Endothelial cell (in vitro differentiated cells): ENCODE measurements at regions not wholly inside any gene's neighbourhood (a gene's known extent, or its start where the extent isn't known, plus 50 kb on each side); places are given as distances from the start of the nearest gene placed in this dataset.

Source experiments
- DNase-seq: peaks from one replicate; pipeline ENCODE4 v3.0.0; 2021; ENCODE audit warnings: low spot score
- H3K27ac Mint-ChIP-seq: one replicate; pipeline ENCODE4 v1.8.0; 2021; ENCODE audit warnings: mixed read lengths, inconsistent platforms; ENCODE audit not compliant: unreplicated experiment
- H3K27me3 Mint-ChIP-seq: one replicate; pipeline ENCODE4 v1.8.0; 2021; ENCODE audit warnings: mild to moderate bottlenecking, moderate library complexity, mixed read lengths, inconsistent platforms; ENCODE audit not compliant: unreplicated experiment
- H3K36me3 Mint-ChIP-seq: one replicate; pipeline ENCODE4 v1.8.0; 2021; ENCODE audit warnings: mild to moderate bottlenecking, low read depth, mixed read lengths, inconsistent platforms; ENCODE audit not compliant: unreplicated experiment
- H3K4me1 Mint-ChIP-seq: one replicate; pipeline ENCODE4 v1.8.0; 2021; ENCODE audit warnings: mild to moderate bottlenecking, mixed read lengths, inconsistent platforms; ENCODE audit not compliant: unreplicated experiment
- H3K4me3 Mint-ChIP-seq: one replicate; pipeline ENCODE4 v1.8.0; 2021; ENCODE audit warnings: mild to moderate bottlenecking, mixed read lengths, inconsistent platforms; ENCODE audit not compliant: unreplicated experiment
- H3K9me3 Mint-ChIP-seq: one replicate; pipeline ENCODE4 v1.8.0; 2021; ENCODE audit warnings: mixed read lengths, inconsistent platforms; ENCODE audit not compliant: unreplicated experiment
- CTCF ChIP-seq: fragments of 200-600 bp; sonication (generic); IDR thresholded peaks from one replicate; pipeline ENCODE4 v1.5.0; 2021; ENCODE audit warnings: antibody characterized with exemption; ENCODE audit not compliant: unreplicated experiment

GRCh38 chr4:130393231-130393630 is 1297.3 kb downstream of the C4orf33 start:
- no peaks in the 10 kb centered on the region for H3K4me1 Mint-ChIP-seq
- H3K9me3 Mint-ChIP-seq: no peaks in the 10 kb centered on the region
- no peak for DNase-seq
- H3K27ac Mint-ChIP-seq: no peak overlapping the region
- no peaks in the 10 kb centered on the region for H3K27me3 Mint-ChIP-seq
- H3K4me3 Mint-ChIP-seq: no peak overlapping the region
- H3K36me3 Mint-ChIP-seq: no peaks in the 10 kb centered on the region
- no peak for TF ChIP-seq CTCF

- Mint-ChIP-seq H3K27ac (no peak overlapping the region), H3K4me3 (no peak overlapping the region), H3K9me3 (no peaks in the 10 kb centered on the region), H3K27me3 (no peaks in the 10 kb centered on the region), H3K36me3 (no peaks in the 10 kb centered on the region), H3K4me1 (no peaks in the 10 kb centered on the region)
- TF ChIP-seq CTCF: no peak
- no peak for DNase-seq
Observed at GRCh38 chr4:130393642-130394041, 1297.7 kb downstream of the C4orf33 start.

- no peak for DNase-seq
- no peak overlapping the region for H3K4me3 Mint-ChIP-seq
- no peak for TF ChIP-seq CTCF
- H3K9me3 Mint-ChIP-seq: no peaks in the 10 kb centered on the region
- H3K27me3 Mint-ChIP-seq: no peaks in the 10 kb centered on the region
- no peaks in the 10 kb centered on the region for H3K36me3 Mint-ChIP-seq
- no peak overlapping the region for H3K27ac Mint-ChIP-seq
- no peaks in the 10 kb centered on the region for H3K4me1 Mint-ChIP-seq
Observed at GRCh38 chr4:130395871-130396270, 1299.9 kb downstream of the C4orf33 start.

GRCh38 chr4:130403221-130403620 is 1307.3 kb downstream of the C4orf33 start:
- no peak overlapping the region for H3K27ac Mint-ChIP-seq
- DNase-seq: no peak
- peaks cover 4% of the 10 kb centered on the region for H3K27me3 Mint-ChIP-seq
- H3K36me3 Mint-ChIP-seq: no peaks in the 10 kb centered on the region
- H3K4me1 Mint-ChIP-seq: no peaks in the 10 kb centered on the region
- no peaks in the 10 kb centered on the region for H3K9me3 Mint-ChIP-seq
- TF ChIP-seq CTCF: no peak
- no peak overlapping the region for H3K4me3 Mint-ChIP-seq

GRCh38 chr4:130416228-130416627 is 1320.3 kb downstream of the C4orf33 start:
- Mint-ChIP-seq H3K27ac (no peak overlapping the region), H3K27me3 (no peaks in the 10 kb centered on the region), H3K4me3 (no peak overlapping the region), H3K4me1 (no peaks in the 10 kb centered on the region), H3K36me3 (no peaks in the 10 kb centered on the region), H3K9me3 (no peaks in the 10 kb centered on the region)
- DNase-seq: no peak
- no peak for TF ChIP-seq CTCF
